T-cell (primary cell): ENCODE measurements at regions not wholly inside any gene's neighbourhood (a gene's known extent, or its start where the extent isn't known, plus 50 kb on each side); places are given as distances from the start of the nearest gene placed in this dataset.
"Not testable (repeated sequence)": the region's sequence is repeated elsewhere in the genome, so short reads cannot be mapped to it uniquely, and the experiment has no call there.

ENCODE experiments used
- ATAC-seq, 4 experiments: fragments of 200-7000 bp in 3 of 4; fragments of 150-1000 bp in 1 of 4; cut with Tn5 transposase; replicated peaks in 1 of 4; 1 replicate in 3 of 4; 2 replicates in 1 of 4; pipeline ENCODE4 v1.10.0; 2021; ENCODE audit warnings: moderate library complexity in 3 of 4, mild to moderate bottlenecking in 2 of 4, moderate number of reproducible peaks in 1 of 4
- CTCF ChIA-PET, 2 donors: fragments of 300-600 bp; sonication (Branson Sonifier 250); formaldehyde crosslinking; loops; one replicate each; lab custom pipeline; 2022; ENCODE audit warnings: antibody characterized with exemption in 2 of 2; lab: Charles Lee
- POLR2A ChIA-PET, 2 donors: fragments of 300-600 bp; sonication (Branson Sonifier 250); formaldehyde crosslinking; loops; one replicate each; lab custom pipeline; 2022; ENCODE audit warnings: antibody characterized with exemption in 2 of 2; lab: Charles Lee
- DNase-seq, 35 experiments: peaks; one replicate each; pipeline versions ENCODE4 v3.0.0 to v3.0.0-alpha.2; 2013 to 2023
- H3K27ac ChIP-seq: one replicate; pipeline ENCODE4 v1.5.1; 2013; ENCODE audit warnings: low read length
- H3K27me3 ChIP-seq, 2 experiments: replicated peaks in 1 of 2; 1 replicate in 1 of 2; 2 replicates in 1 of 2; pipeline versions ENCODE4 v1.6.1 to v1.7.0; 2013; ENCODE audit warnings: low read length in 1 of 2, mixed read lengths in 1 of 2; ENCODE audit not compliant: control insufficient read depth in 2 of 2, insufficient read depth in 2 of 2; ENCODE audit errors: extremely low read depth in 1 of 2
- H3K36me3 ChIP-seq, 2 donors: 1 replicate in 1 of 2; 2 replicates in 1 of 2; pipeline versions ENCODE4 v1.6.1 to v1.7.0; 2013; ENCODE audit warnings: low read length in 1 of 2; ENCODE audit not compliant: control insufficient read depth in 2 of 2, insufficient read depth in 1 of 2; ENCODE audit errors: extremely low read depth in 1 of 2
- H3K4me1 ChIP-seq, 2 experiments: 1 replicate in 1 of 2; 2 replicates in 1 of 2; pipeline versions ENCODE4 v1.6.1 to v1.7.0; 2013; ENCODE audit warnings: low read length in 2 of 2, mixed read lengths in 1 of 2; ENCODE audit not compliant: insufficient read depth in 2 of 2, control insufficient read depth in 1 of 2; ENCODE audit errors: extremely low read depth in 1 of 2
- H3K4me3 ChIP-seq, 2 donors: 1 replicate in 1 of 2; 2 replicates in 1 of 2; pipeline versions ENCODE4 v1.5.1 to v1.7.0; 2013; ENCODE audit warnings: mild to moderate bottlenecking in 2 of 2, low read length in 1 of 2, moderate library complexity in 1 of 2; ENCODE audit not compliant: control insufficient read depth in 1 of 2; ENCODE audit errors: extremely low read depth in 1 of 2
- H3K9me3 ChIP-seq: 2 replicates; pipeline ENCODE4 v1.7.0; 2013
- H3K27ac Mint-ChIP-seq, 2 donors: one replicate each; pipeline ENCODE4 v1.8.0; 2020 to 2021; ENCODE audit warnings: mild to moderate bottlenecking in 2 of 2, mixed read lengths in 2 of 2
- H3K27me3 Mint-ChIP-seq, 2 donors: one replicate each; pipeline ENCODE4 v1.8.0; 2021 to 2022; ENCODE audit warnings: mixed read lengths in 2 of 2
- H3K36me3 Mint-ChIP-seq: one replicate; pipeline ENCODE4 v1.8.0; 2021; ENCODE audit warnings: mixed read lengths
- H3K4me1 Mint-ChIP-seq, 3 donors: one replicate each; pipeline ENCODE4 v1.8.0; 2020 to 2022; ENCODE audit warnings: mixed read lengths in 3 of 3, mild to moderate bottlenecking in 1 of 3
- H3K4me3 Mint-ChIP-seq, 3 donors: one replicate each; pipeline ENCODE4 v1.8.0; 2020 to 2022; ENCODE audit warnings: mild to moderate bottlenecking in 3 of 3, mixed read lengths in 3 of 3, moderate library complexity in 3 of 3
- H3K9me3 Mint-ChIP-seq, 3 donors: one replicate each; pipeline ENCODE4 v1.8.0; 2020 to 2022; ENCODE audit warnings: mixed read lengths in 3 of 3
- WGBS: methylation state at CpG from one replicate; pipeline ENCODE4 v1.1.5; 2013; ENCODE audit warnings: missing lambda C conversion rate; ENCODE audit not compliant: insufficient coverage; 5-methylcytosine and 5-hydroxymethylcytosine counted together

- H3K36me3 ChIP-seq, result no peaks in the 10 kb centered on the region
- no peaks in the 10 kb centered on the region for H3K9me3 Mint-ChIP-seq
- no peak overlapping the region for H3K27ac ChIP-seq
- H3K27ac Mint-ChIP-seq, result no peak overlapping the region
- ChIA-PET CTCF (no interaction called here), POLR2A (no interaction called here)
- no peak for DNase-seq
- H3K27me3 ChIP-seq, result no peaks in the 10 kb centered on the region
- no peak overlapping the region for H3K4me3 ChIP-seq
- H3K4me1 ChIP-seq, result no peaks in the 10 kb centered on the region
- no peak for ATAC-seq
- H3K9me3 ChIP-seq, result no peaks in the 10 kb centered on the region
- H3K4me1 Mint-ChIP-seq, result no peaks in the 10 kb centered on the region
- H3K4me3 Mint-ChIP-seq, result no peak overlapping the region
- H3K36me3 Mint-ChIP-seq, result no peaks in the 10 kb centered on the region
- H3K27me3 Mint-ChIP-seq, result peaks cover 6 to 21% of the 10 kb centered on the region in 2 donors
- 93% methylated on average over 3 of the region's 5 CpGs for WGBS
Measured at GRCh38 chr1:171397851-171398469, 84.0 kb downstream of the FMO4 start.

DNA sequence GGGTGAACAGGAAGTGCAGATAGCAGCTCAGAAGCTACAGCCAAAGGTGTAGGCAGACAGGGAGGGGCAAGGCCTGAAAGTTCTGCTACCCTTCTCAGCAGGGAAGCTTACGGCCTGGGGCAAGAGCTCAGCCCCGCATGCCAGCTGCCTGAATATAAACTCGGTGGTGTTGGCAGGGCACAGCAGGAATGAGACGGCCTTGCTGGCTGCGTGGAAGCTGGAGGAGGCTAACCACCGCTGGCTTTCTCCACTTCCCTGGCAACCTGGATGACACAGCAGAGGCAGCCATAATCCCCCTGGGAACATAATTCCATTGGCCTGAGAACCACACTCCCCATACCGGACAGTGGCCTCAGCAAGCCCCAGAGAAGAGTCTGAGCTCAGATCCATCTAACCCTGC, 81.9 kb upstream of the PRRC2C start:
- H3K4me3 Mint-ChIP-seq, result no peak overlapping the region
- WGBS, result 81% methylated on average over 7 of the region's 7 CpGs
- Histone ChIP-seq H3K27ac (no peak overlapping the region), H3K4me1 (no peaks in the 10 kb centered on the region), H3K4me3 (no peak overlapping the region), H3K36me3 (no peaks in the 10 kb centered on the region), H3K9me3 (no peaks in the 10 kb centered on the region), H3K27me3 (peaks cover 0 to 6% of the 10 kb centered on the region in 2 experiments)
- H3K36me3 Mint-ChIP-seq, result peaks cover 9% of the 10 kb centered on the region
- no peak overlapping the region for H3K27ac Mint-ChIP-seq
- H3K27me3 Mint-ChIP-seq, result peaks cover 4 to 26% of the 10 kb centered on the region in 2 donors
- DNase-seq (no peak), ATAC-seq (peak in 1 of 4 experiments; percentile 29)
- CTCF ChIA-PET, result interaction anchor here in 1 of 2 donors (0.6 kb wide), 1 partner anchor 310 kb away, joined by 3 read pairs; no protein-coding TSS in a partner anchor
- POLR2A ChIA-PET, result no interaction called here
- no peaks in the 10 kb centered on the region for H3K4me1 Mint-ChIP-seq
- peaks cover 11 to 20% (median 11%) of the 10 kb centered on the region in 3 donors for H3K9me3 Mint-ChIP-seq

GRCh38 chr1:171405391-171405714, 80.0 kb upstream of the PRRC2C start:
- Histone ChIP-seq H3K4me3 (no peak overlapping the region), H3K36me3 (no peaks in the 10 kb centered on the region), H3K27me3 (peaks cover 0 to 6% of the 10 kb centered on the region in 2 experiments), H3K27ac (no peak overlapping the region), H3K4me1 (no peaks in the 10 kb centered on the region), H3K9me3 (no peaks in the 10 kb centered on the region)
- Mint-ChIP-seq H3K27ac (no peak overlapping the region), H3K27me3 (peaks cover 2 to 16% of the 10 kb centered on the region in 2 donors), H3K4me3 (no peak overlapping the region), H3K36me3 (peaks cover 9% of the 10 kb centered on the region), H3K4me1 (no peaks in the 10 kb centered on the region), H3K9me3 (peaks cover 11 to 20% (median 11%) of the 10 kb centered on the region in 3 donors)
- ATAC-seq (no peak), DNase-seq (no peak)
- no CpG with 5 or more reads among the region's 1 CpG for WGBS
- POLR2A ChIA-PET, result no interaction called here
- CTCF ChIA-PET, result no interaction called here

DNA sequence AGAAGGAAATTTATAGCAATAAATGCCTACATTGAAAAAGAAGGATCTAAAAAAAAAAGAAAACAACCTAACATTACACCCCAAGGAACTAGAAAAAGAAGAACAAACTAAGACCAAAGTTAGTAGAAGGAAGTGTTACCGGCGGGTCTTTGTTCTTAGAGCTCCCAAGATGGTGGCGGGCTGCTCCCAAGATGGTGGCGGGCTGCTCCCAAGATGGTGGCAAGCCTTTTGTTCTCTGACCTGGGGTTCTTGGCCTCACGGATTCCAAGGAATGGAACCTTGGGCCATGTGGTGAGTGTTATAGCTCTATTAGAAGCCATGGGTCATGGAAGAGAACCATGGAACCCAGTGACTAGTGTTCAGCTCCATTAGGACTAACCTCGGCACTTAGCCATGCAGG, 71.8 kb upstream of the PRRC2C start:
- H3K36me3 ChIP-seq, CTCF ChIA-PET, H3K27me3 Mint-ChIP-seq, ATAC-seq, H3K4me1 Mint-ChIP-seq, H3K4me3 Mint-ChIP-seq, H3K36me3 Mint-ChIP-seq, H3K9me3 Mint-ChIP-seq, DNase-seq, H3K27ac ChIP-seq, H3K9me3 ChIP-seq, H3K4me3 ChIP-seq, POLR2A ChIA-PET, H3K27me3 ChIP-seq, H3K27ac Mint-ChIP-seq, H3K4me1 ChIP-seq: not testable (repeated sequence)
- 100% methylated on average over 1 of the region's 6 CpGs for WGBS

DNA sequence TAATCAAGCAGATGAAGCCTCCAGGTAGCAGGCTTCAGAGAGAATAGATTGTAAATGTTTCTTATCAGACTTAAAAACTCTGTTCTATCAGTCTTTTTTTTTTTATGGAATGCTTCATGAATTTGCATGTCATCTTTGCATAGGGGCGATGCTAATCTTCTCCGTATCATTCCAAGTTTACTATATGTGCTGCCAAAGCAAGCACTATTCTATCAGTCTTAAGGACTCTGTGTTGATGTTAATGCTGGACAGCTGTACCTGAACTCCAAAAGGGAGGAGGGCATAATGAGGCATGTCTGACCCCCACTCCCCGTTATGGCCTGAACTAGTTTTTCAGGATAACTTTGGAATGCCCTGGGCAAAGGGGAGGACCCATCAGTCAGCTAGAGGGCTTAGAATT, 66.8 kb upstream of the PRRC2C start:
- H3K27ac Mint-ChIP-seq, result peak overlapping the region; percentile 66 to 72
- H3K36me3 Mint-ChIP-seq, result no peaks in the 10 kb centered on the region
- peaks cover 13 to 28% (median 25%) of the 10 kb centered on the region in 3 donors for H3K4me1 Mint-ChIP-seq
- WGBS, result 83% methylated on average over 1 of the region's 3 CpGs
- H3K4me3 ChIP-seq, result no peak overlapping the region
- H3K4me1 ChIP-seq, result peaks cover 4 to 7% of the 10 kb centered on the region in 2 experiments
- H3K27ac ChIP-seq, result no peak overlapping the region
- DNase-seq (no peak), ATAC-seq (no peak)
- H3K9me3 ChIP-seq, result no peaks in the 10 kb centered on the region
- no peaks in the 10 kb centered on the region for H3K27me3 Mint-ChIP-seq
- no peaks in the 10 kb centered on the region for H3K9me3 Mint-ChIP-seq
- ChIA-PET POLR2A (no interaction called here), CTCF (no interaction called here)
- no peaks in the 10 kb centered on the region for H3K36me3 ChIP-seq
- no peak overlapping the region for H3K4me3 Mint-ChIP-seq
- no peaks in the 10 kb centered on the region for H3K27me3 ChIP-seq

GRCh38 chr1:171420810-171421209, 64.5 kb upstream of the PRRC2C start:
- peak in 1 of 35 experiments; percentile 10 for DNase-seq
- Histone ChIP-seq H3K9me3 (no peaks in the 10 kb centered on the region), H3K36me3 (no peaks in the 10 kb centered on the region), H3K27ac (peak overlapping the region; percentile 5), H3K4me1 (peaks cover 4 to 7% of the 10 kb centered on the region in 2 experiments), H3K4me3 (no peak overlapping the region), H3K27me3 (no peaks in the 10 kb centered on the region)
- peak; percentile 59 to 91 (median 86) for ATAC-seq
- Mint-ChIP-seq H3K27ac (peak overlapping the region; percentile 84 to 97), H3K4me3 (peak overlapping the region; percentile 19 to 59 (median 43)), H3K9me3 (no peaks in the 10 kb centered on the region), H3K27me3 (no peaks in the 10 kb centered on the region), H3K4me1 (peaks cover 13 to 28% (median 25%) of the 10 kb centered on the region in 3 donors), H3K36me3 (no peaks in the 10 kb centered on the region)
- CTCF ChIA-PET, result interaction anchor here in 1 of 2 donors (0.6 kb wide), 1 partner anchor 1294 kb away, joined by 3 read pairs; no protein-coding TSS in a partner anchor
- POLR2A ChIA-PET, result interaction anchor here in 1 of 2 donors (0.7 kb wide), 1 partner anchor 112 kb away, joined by 4 read pairs; no protein-coding TSS in a partner anchor
